Heart right ventricle (tissue), 16 donors: ENCODE measurements at regions not wholly inside any gene's neighbourhood (a gene's known extent, or its start where the extent isn't known, plus 50 kb on each side); places are given as distances from the start of the nearest gene placed in this dataset.

Experiments
- ATAC-seq, 8 donors: fragments of 200-7000 bp; cut with Tn5 transposase; one replicate each; pipeline ENCODE4 v1.9.1; 2020; ENCODE audit warnings: mild to moderate bottlenecking in 8 of 8, moderate library complexity in 8 of 8, moderate number of reproducible peaks in 1 of 8
- DNase-seq, 2 donors: peaks; one replicate each; pipeline ENCODE4 v3.0.0-alpha.2; 2020
- H3K27ac ChIP-seq, 10 donors: fragments of 200-600 bp; sonication (generic) in 2 of 10; one replicate each; pipeline versions ENCODE4 v1.5.0 to v1.8.0; 2020 to 2022; ENCODE audit warnings: mild to moderate bottlenecking in 3 of 10
- H3K27me3 ChIP-seq, 7 donors: fragments of 200-600 bp; one replicate each; pipeline ENCODE4 v1.8.0; 2021 to 2022; ENCODE audit warnings: mild to moderate bottlenecking in 2 of 7
- H3K36me3 ChIP-seq, 9 donors: fragments of 200-600 bp; sonication (generic) in 1 of 9; one replicate each; pipeline versions ENCODE4 v1.5.0 to v1.8.0; 2020 to 2022; ENCODE audit warnings: mild to moderate bottlenecking in 2 of 9
- H3K4me1 ChIP-seq, 9 donors: fragments of 200-600 bp; sonication (generic) in 1 of 9; one replicate each; pipeline versions ENCODE4 v1.5.0 to v1.8.0; 2020 to 2022; ENCODE audit warnings: mild to moderate bottlenecking in 4 of 9
- H3K4me3 ChIP-seq, 10 donors: fragments of 200-600 bp; sonication (generic) in 2 of 10; one replicate each; pipeline versions ENCODE4 v1.5.0 to v1.8.0; 2020 to 2022; ENCODE audit warnings: mild to moderate bottlenecking in 7 of 10, moderate library complexity in 2 of 10
- H3K9me3 ChIP-seq, 11 donors: fragments of 200-600 bp in 10 of 11; sonication (generic) in 2 of 11; one replicate each; pipeline versions ENCODE4 v1.5.0 to v1.8.0; 2013 to 2022; ENCODE audit warnings: mild to moderate bottlenecking in 2 of 11, control low read depth in 1 of 11, moderate library complexity in 1 of 11
- WGBS, 2 donors: extraction: QIAGEN DNeasy Blood & Tissue Kit; methylation state at CpG; one replicate each; pipeline ENCODE4 v1.1.7; 2013; ENCODE audit warnings: inconsistent platforms in 1 of 2; 5-methylcytosine and 5-hydroxymethylcytosine counted together
- intact Hi-C, 10 donors: fragments of 100-400 bp; cut with DNase I; formaldehyde crosslinking; loops; one replicate each; pipeline versions ENCODE4 v1.11.1 to v1.14.2; 2022
- TF ChIP-seq, protein P1 (sequence below), 9 donors: fragments of 200-600 bp; sonication (generic) in 2 of 9; IDR thresholded peaks; one replicate each; pipeline versions ENCODE4 v1.5.0 to v1.8.0; 2021 to 2022; ENCODE audit warnings: antibody characterized with exemption in 9 of 9, mild to moderate bottlenecking in 5 of 9, moderate library complexity in 1 of 9
- donor health status: Arrhythmogenic right ventricular cardiomyopathy.
- donor health status: ischemic (EF 13 %, LVEDD 7.1; RV severe dilation, severe dysfunction).
- donor health status: healthy with polysubstance abuse.
- donor health status: DM: no; HTN: yes; CAD: no.
- donor health status: DM: no; HTN: no; CAD: no.
- donor health status: ischemic (EF 25% LVEDD 6.9; RV normal size, moderate dysfunction).
- donor health status: ischemic (EF 25% LVEDD 5.7; RV mildly dilated, moderate dysfunction).
- donor health status: healthy.
- donor health status: DM: yes; HTN: yes; CAD: no.
- donor health status: Ischemic cardiomyopathy.
- donor health status: ischemic (EF 35%, LVEDD 5.7; RV mildly dilated, moderate dysfunction).
- donor health status: nonischemic (EF 11% LVEDD 7.7; RV severe dilation, severe dysfunction).
- donor health status: DM: yes; HTN: yes; CAD: no.
- donor health status: PGD.
- donor health status: ischemic (EF 29% LVEDD 5.4; RV normal size, mild dysfunction).
- donor health status: nonischemic (EF 23%, LVEDD 6.1; RV moderate dilation, normal function).

DNA sequence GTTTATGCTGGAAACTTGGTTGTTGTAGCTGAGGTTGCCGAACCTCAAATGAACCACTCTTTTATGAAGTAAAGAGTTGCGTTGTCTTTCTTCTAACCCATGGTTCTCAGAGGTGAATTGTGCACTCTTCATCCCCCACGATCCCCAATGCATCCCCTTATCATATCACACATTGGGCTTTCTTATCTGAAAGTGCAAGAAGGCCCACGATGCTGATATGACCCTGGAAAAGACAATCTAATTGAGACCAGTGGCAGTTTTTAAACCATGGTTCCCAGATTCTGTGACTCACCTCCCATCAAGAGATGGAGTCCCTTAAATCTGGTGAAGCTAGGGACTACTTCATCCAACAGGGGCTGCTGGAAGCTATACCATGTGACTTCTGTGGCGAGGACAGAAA is 156.3 kb upstream of the IRX3 start:
- TF ChIP-seq, protein P1, sequence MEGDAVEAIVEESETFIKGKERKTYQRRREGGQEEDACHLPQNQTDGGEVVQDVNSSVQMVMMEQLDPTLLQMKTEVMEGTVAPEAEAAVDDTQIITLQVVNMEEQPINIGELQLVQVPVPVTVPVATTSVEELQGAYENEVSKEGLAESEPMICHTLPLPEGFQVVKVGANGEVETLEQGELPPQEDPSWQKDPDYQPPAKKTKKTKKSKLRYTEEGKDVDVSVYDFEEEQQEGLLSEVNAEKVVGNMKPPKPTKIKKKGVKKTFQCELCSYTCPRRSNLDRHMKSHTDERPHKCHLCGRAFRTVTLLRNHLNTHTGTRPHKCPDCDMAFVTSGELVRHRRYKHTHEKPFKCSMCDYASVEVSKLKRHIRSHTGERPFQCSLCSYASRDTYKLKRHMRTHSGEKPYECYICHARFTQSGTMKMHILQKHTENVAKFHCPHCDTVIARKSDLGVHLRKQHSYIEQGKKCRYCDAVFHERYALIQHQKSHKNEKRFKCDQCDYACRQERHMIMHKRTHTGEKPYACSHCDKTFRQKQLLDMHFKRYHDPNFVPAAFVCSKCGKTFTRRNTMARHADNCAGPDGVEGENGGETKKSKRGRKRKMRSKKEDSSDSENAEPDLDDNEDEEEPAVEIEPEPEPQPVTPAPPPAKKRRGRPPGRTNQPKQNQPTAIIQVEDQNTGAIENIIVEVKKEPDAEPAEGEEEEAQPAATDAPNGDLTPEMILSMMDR (IDR thresholded peaks at IDR 0.05), result no peak
- intact Hi-C loops, result no loop called here
- Histone ChIP-seq H3K4me3 (no peak overlapping the region), H3K27me3 (no peaks in the 10 kb centered on the region), H3K4me1 (peaks cover 0 to 18% (median 6%) of the 10 kb centered on the region in 9 donors), H3K9me3 (peaks cover 0 to 23% (median 7%) of the 10 kb centered on the region in 11 donors), H3K27ac (no peak overlapping the region), H3K36me3 (no peaks in the 10 kb centered on the region)
- DNase-seq, result no peak
- no peak for ATAC-seq
- 74% methylated on average over 5 of the region's 5 CpGs for whole genome bisulfite sequencing, 2 donors

DNA sequence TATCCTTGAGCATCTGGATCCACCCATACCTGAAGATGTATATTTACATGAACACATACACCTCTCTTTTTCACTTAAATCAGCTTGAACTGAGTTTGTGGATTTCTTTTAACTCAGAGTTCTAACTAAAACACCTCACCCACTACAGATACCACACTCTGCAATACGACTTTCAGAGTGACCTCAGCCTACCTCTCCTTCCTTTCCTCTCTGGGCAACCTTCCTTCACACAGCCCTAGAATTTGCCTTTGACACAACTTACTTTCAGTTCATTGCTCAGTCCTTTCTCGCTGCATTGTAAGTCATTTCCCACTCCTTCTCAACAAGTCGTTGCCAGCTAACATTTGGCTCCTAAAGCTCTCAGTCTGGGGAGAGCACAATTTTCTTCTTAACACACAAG is 151.9 kb upstream of the IRX3 start:
- no peaks in the 10 kb centered on the region for H3K36me3 ChIP-seq
- no peak overlapping the region for H3K27ac ChIP-seq
- ATAC-seq, result no peak
- no peak for DNase-seq
- H3K27me3 ChIP-seq, result no peaks in the 10 kb centered on the region
- 75 to 80% methylated on average over 3 of the region's 3 CpGs for WGBS, 2 donors
- intact Hi-C loops, result loop anchor here in 1 of 10 donors (10.0 kb wide), 1 partner anchor 64 kb away; no protein-coding TSS in a partner anchor
- peaks cover 0 to 11% (median 0%) of the 10 kb centered on the region in 11 donors for H3K9me3 ChIP-seq
- H3K4me3 ChIP-seq, result no peak overlapping the region
- H3K4me1 ChIP-seq, result no peaks in the 10 kb centered on the region
- TF ChIP-seq, protein P1 (IDR thresholded peaks at IDR 0.05), result no peak

DNA sequence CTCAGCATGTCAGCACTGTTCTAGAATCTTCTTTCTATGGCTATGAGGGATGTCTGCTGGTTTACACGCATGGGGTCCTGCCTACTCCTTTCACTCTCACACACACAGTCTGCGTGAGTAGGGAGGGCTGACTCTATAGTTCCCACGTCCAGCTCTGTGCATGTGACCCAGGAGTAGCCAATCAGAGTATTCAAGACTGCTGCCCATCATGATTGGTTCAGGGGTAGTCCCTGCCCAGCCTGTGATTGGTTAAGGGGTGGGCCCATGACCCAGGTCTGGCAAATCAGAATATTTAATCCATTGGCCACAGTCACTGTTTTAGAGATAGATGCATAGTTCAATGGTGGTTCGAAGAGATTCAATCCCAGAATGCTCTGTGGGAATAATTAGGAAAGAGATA is 151.3 kb upstream of the IRX3 start:
- Histone ChIP-seq H3K27ac (no peak overlapping the region), H3K4me3 (no peak overlapping the region), H3K9me3 (peaks cover 0 to 7% (median 0%) of the 10 kb centered on the region in 11 donors), H3K27me3 (no peaks in the 10 kb centered on the region), H3K4me1 (no peaks in the 10 kb centered on the region), H3K36me3 (no peaks in the 10 kb centered on the region)
- TF ChIP-seq, protein P1 (IDR thresholded peaks at IDR 0.05), result no peak
- DNase-seq (no peak), ATAC-seq (no peak)
- WGBS, 2 donors, result 85 to 89% methylated on average over 4 of the region's 4 CpGs
- intact Hi-C loops, result loop anchor here in 1 of 10 donors (10.0 kb wide), 1 partner anchor 63 kb away; no protein-coding TSS in a partner anchor

DNA sequence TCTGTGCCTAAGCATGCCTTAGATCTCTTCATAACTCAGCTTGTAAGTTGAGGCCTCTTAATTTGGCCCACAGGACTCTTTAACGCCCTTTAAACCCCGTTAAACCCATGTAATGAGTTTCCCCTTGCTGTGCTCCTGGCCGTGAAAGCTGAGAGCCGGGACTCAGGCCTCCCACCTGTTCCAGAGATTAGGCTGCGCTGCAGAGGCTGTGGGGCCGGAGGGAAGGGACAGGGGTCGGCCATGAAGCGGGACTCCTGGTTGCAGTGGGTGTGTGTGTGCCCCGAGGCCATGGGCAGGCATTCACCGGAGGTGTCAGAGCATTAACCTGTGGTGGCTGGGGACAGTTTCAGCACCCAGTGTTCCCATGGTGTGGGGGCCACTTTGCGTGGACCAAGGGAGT is 150.8 kb upstream of the IRX3 start:
- intact Hi-C loops, result loop anchor here in 1 of 10 donors (10.0 kb wide), 1 partner anchor 63 kb away; no protein-coding TSS in a partner anchor
- DNase-seq (no peak), ATAC-seq (no peak)
- no peak overlapping the region for H3K27ac ChIP-seq
- no peak overlapping the region for H3K4me3 ChIP-seq
- no peaks in the 10 kb centered on the region for H3K27me3 ChIP-seq
- 70 to 86% methylated on average over 11 of the region's 11 CpGs for WGBS, 2 donors
- H3K4me1 ChIP-seq, result no peaks in the 10 kb centered on the region
- H3K36me3 ChIP-seq, result no peaks in the 10 kb centered on the region
- TF ChIP-seq, protein P1 (IDR thresholded peaks at IDR 0.05), result no peak
- peaks cover 0 to 7% (median 0%) of the 10 kb centered on the region in 11 donors for H3K9me3 ChIP-seq
